Vagina (tissue), 2 donors: ENCODE measurements at regions not wholly inside any gene's neighbourhood (a gene's known extent, or its start where the extent isn't known, plus 50 kb on each side); places are given as distances from the start of the nearest gene placed in this dataset.

ENCODE experiments used
- POLR2A ChIP-seq, 2 donors: fragments of 450-650 bp; IDR thresholded peaks; one replicate each; pipeline ENCODE4 v1.6.1; 2017; ENCODE audit warnings: antibody characterized with exemption in 2 of 2, mild to moderate bottlenecking in 2 of 2, moderate library complexity in 2 of 2
- POLR2AphosphoS5 ChIP-seq, 2 donors: sonication (generic); formaldehyde crosslinking; IDR thresholded peaks; one replicate each; pipeline ENCODE4 v1.9.0; 2017; ENCODE audit warnings: antibody characterized with exemption in 2 of 2, mild to moderate bottlenecking in 2 of 2, low read depth in 1 of 2; ENCODE audit not compliant: insufficient read depth in 1 of 2
- TF ChIP-seq, protein P1 (sequence below), 3 experiments: fragments of 450-650 bp in 2 of 3; fragments of 200-600 bp in 1 of 3; sonication (generic) in 1 of 3; IDR thresholded peaks; one replicate each; pipeline ENCODE4 v1.5.1; 2017 to 2019; ENCODE audit warnings: antibody characterized with exemption in 3 of 3, mild to moderate bottlenecking in 2 of 3, moderate library complexity in 2 of 3

DNA sequence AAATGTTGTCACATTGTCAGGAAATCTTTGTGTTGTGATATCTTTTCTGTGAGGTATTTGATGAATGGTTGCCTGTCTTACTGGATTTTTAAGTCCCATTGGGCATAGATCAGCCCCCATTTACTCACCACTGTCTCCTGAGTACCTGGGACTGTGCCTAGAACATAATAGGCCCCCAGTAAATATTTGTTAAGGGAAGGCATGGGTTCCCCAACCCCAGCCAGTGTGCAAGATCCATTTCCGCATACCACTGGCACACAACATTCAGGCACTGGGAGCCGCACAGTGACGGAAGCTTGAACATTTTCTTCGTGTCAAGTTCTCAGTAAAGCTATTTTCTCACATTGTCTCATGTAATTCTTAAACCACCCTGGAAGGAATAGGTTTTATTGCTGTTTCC, 72.2 kb downstream of the UNC5CL start:
- TF ChIP-seq, protein P1, sequence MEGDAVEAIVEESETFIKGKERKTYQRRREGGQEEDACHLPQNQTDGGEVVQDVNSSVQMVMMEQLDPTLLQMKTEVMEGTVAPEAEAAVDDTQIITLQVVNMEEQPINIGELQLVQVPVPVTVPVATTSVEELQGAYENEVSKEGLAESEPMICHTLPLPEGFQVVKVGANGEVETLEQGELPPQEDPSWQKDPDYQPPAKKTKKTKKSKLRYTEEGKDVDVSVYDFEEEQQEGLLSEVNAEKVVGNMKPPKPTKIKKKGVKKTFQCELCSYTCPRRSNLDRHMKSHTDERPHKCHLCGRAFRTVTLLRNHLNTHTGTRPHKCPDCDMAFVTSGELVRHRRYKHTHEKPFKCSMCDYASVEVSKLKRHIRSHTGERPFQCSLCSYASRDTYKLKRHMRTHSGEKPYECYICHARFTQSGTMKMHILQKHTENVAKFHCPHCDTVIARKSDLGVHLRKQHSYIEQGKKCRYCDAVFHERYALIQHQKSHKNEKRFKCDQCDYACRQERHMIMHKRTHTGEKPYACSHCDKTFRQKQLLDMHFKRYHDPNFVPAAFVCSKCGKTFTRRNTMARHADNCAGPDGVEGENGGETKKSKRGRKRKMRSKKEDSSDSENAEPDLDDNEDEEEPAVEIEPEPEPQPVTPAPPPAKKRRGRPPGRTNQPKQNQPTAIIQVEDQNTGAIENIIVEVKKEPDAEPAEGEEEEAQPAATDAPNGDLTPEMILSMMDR (IDR thresholded peaks at IDR 0.05): no peak
- TF ChIP-seq POLR2AphosphoS5 (IDR thresholded peaks at IDR 0.05; ENCODE audit: insufficient read depth in 1 of 2, low read depth in 1 of 2): no peak
- TF ChIP-seq POLR2A (IDR thresholded peaks at IDR 0.05): no peak
